OCI-LY7 (cell line): ENCODE measurements at regions not wholly inside any gene's neighbourhood (a gene's known extent, or its start where the extent isn't known, plus 50 kb on each side); places are given as distances from the start of the nearest gene placed in this dataset.

Experiments
- BruUV-seq: library from RNA; stranded (reverse); fragments of 400-500 nt; replicated peaks from 2 replicates; lab custom pipeline; 2021; lab: Mats Ljungman, UMichigan
- CTCF ChIA-PET: fragments of 300-600 bp; sonication (Branson Sonifier 250); formaldehyde crosslinking; loops from one replicate; lab custom pipeline; 2022; ENCODE audit warnings: antibody characterized with exemption; ENCODE audit not compliant: unreplicated experiment; lab: Charles Lee
- POLR2A ChIA-PET: fragments of 300-600 bp; sonication (Branson Sonifier 250); formaldehyde crosslinking; loops from one replicate; lab custom pipeline; 2022; ENCODE audit warnings: antibody characterized with exemption; lab: Charles Lee
- DNase-seq: peaks from one replicate; pipeline ENCODE4 v3.0.0-alpha.2; 2015; ENCODE audit warnings: low spot score
- H2AFZ ChIP-seq: fragments of 200-600 bp; sonication (generic), shearing (Covaris generic); 2 replicates; pipeline ENCODE4 v1.6.1; 2014; ENCODE audit warnings: mild to moderate bottlenecking, antibody characterized with exemption, low read length, moderate library complexity
- H3K27ac ChIP-seq: fragments of 200-600 bp; sonication (generic); 2 replicates; pipeline ENCODE4 v1.5.1; 2014; ENCODE audit warnings: mixed run types, low read depth, mild to moderate bottlenecking, moderate library complexity, low read length, inconsistent platforms; ENCODE audit not compliant: poor library complexity, severe bottlenecking
- H3K36me3 ChIP-seq: fragments of 200-600 bp; sonication (generic); 2 replicates; pipeline ENCODE4 v1.6.1; 2014; ENCODE audit warnings: mild to moderate bottlenecking, antibody characterized with exemption, low read length, moderate library complexity, mixed read lengths; ENCODE audit not compliant: insufficient read depth
- H3K4me1 ChIP-seq: fragments of 200-600 bp; sonication (generic); 2 replicates; pipeline ENCODE4 v1.5.1; 2014; ENCODE audit warnings: mild to moderate bottlenecking, low read length; ENCODE audit not compliant: insufficient read depth, poor library complexity, severe bottlenecking
- H3K4me2 ChIP-seq: fragments of 200-600 bp; sonication (generic); 2 replicates; pipeline ENCODE4 v1.6.1; 2014; ENCODE audit warnings: mild to moderate bottlenecking, low read length
- H3K4me3 ChIP-seq: fragments of 200-600 bp; sonication (generic); 2 replicates; pipeline ENCODE4 v1.5.1; 2014; ENCODE audit warnings: mild to moderate bottlenecking, low read depth, low read length; ENCODE audit not compliant: poor library complexity, severe bottlenecking
- H3K79me2 ChIP-seq: fragments of 200-600 bp; sonication (generic); 2 replicates; pipeline ENCODE4 v1.6.1; 2016; ENCODE audit warnings: low read depth, mild to moderate bottlenecking, low read length, moderate library complexity, mixed read lengths; ENCODE audit not compliant: insufficient read depth
- H3K9me2 ChIP-seq: fragments of 200-600 bp; sonication (generic); 2 replicates; pipeline ENCODE4 v1.6.1; 2016; ENCODE audit warnings: mild to moderate bottlenecking, low read length, mixed read lengths; ENCODE audit not compliant: insufficient read depth
- H3K9me3 ChIP-seq: fragments of 200-600 bp; sonication (generic); 2 replicates; pipeline ENCODE4 v1.6.1; 2014; ENCODE audit warnings: mild to moderate bottlenecking, mixed run types, low read length, mixed read lengths
- H4K20me1 ChIP-seq: fragments of 200-600 bp; sonication (generic); 2 replicates; pipeline ENCODE4 v1.6.1; 2014; ENCODE audit warnings: mild to moderate bottlenecking, antibody characterized with exemption, low read length, moderate library complexity, mixed read lengths; ENCODE audit not compliant: insufficient read depth
- EZH2phosphoT487 ChIP-seq: fragments of 200-600 bp; sonication (generic); IDR thresholded peaks from 2 replicates; pipeline ENCODE4 v1.6.1; 2018; ENCODE audit warnings: low read depth, borderline replicate concordance, mild to moderate bottlenecking, mixed run types, antibody characterized with exemption, low read length, moderate library complexity, mixed read lengths
- intact Hi-C: fragments of 100-400 bp; cut with micrococcal nuclease; formaldehyde crosslinking; loops from one replicate; pipeline ENCODE4 v1.10.0; 2022; ENCODE audit not compliant: unreplicated experiment
- TF ChIP-seq, protein P1 (sequence below): fragments of 200-600 bp; sonication (generic); conservative IDR thresholded peaks from 2 replicates; pipeline ENCODE4 v1.5.1; 2014; ENCODE audit warnings: mild to moderate bottlenecking, antibody characterized with exemption, low read length, moderate library complexity, mixed read lengths

- CTCF ChIA-PET: no interaction called here
- POLR2A ChIA-PET: interaction anchor here (0.6 kb wide), 1 partner anchor 735 kb away, joined by 3 read pairs; no protein-coding TSS in a partner anchor
- BruUV-seq: no TSS peak
- Histone ChIP-seq H3K27ac (no peak overlapping the region), H3K79me2 (no peaks in the 10 kb centered on the region), H3K4me3 (no peak overlapping the region), H2AFZ (no peak overlapping the region), H3K4me1 (no peaks in the 10 kb centered on the region), H4K20me1 (no peaks in the 10 kb centered on the region), H3K36me3 (no peaks in the 10 kb centered on the region), H3K9me2 (no peaks in the 10 kb centered on the region), H3K9me3 (no peaks in the 10 kb centered on the region), H3K4me2 (no peak overlapping the region)
- TF ChIP-seq, protein P1, sequence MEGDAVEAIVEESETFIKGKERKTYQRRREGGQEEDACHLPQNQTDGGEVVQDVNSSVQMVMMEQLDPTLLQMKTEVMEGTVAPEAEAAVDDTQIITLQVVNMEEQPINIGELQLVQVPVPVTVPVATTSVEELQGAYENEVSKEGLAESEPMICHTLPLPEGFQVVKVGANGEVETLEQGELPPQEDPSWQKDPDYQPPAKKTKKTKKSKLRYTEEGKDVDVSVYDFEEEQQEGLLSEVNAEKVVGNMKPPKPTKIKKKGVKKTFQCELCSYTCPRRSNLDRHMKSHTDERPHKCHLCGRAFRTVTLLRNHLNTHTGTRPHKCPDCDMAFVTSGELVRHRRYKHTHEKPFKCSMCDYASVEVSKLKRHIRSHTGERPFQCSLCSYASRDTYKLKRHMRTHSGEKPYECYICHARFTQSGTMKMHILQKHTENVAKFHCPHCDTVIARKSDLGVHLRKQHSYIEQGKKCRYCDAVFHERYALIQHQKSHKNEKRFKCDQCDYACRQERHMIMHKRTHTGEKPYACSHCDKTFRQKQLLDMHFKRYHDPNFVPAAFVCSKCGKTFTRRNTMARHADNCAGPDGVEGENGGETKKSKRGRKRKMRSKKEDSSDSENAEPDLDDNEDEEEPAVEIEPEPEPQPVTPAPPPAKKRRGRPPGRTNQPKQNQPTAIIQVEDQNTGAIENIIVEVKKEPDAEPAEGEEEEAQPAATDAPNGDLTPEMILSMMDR: no peak
- TF ChIP-seq EZH2phosphoT487: no peak
- DNase-seq: no peak
- intact Hi-C loops: no loop called here
Observed at GRCh38 chr2:15773204-15773603, 167.1 kb upstream of the MYCN start.

DNA sequence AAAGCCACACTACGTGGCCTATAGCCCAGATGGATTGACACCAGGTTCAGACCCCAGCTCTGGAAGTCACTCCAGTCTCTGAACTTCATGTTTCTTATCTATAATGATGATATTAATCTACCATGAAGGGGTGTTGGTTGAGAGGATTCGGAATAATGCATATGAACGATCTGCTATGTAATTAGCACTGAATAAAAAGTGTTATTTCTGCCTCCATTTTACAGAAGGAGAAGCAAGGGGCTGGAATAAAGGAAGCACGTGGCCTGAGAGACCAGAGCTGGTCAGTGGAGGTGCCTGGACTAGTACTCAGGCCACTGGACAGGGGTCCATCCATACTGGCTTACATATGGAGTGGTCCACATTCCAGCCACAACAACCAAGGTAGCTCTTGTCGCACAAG lies 166.5 kb upstream of the MYCN start:
- Histone ChIP-seq H3K9me2 (no peaks in the 10 kb centered on the region), H3K9me3 (no peaks in the 10 kb centered on the region), H3K79me2 (no peaks in the 10 kb centered on the region), H3K4me2 (no peak overlapping the region), H3K4me1 (no peaks in the 10 kb centered on the region), H4K20me1 (no peaks in the 10 kb centered on the region), H3K4me3 (no peak overlapping the region), H3K27ac (no peak overlapping the region), H2AFZ (no peak overlapping the region), H3K36me3 (no peaks in the 10 kb centered on the region)
- TF ChIP-seq, protein P1: no peak
- TF ChIP-seq EZH2phosphoT487: no peak
- intact Hi-C loops: no loop called here
- no peak for DNase-seq
- CTCF ChIA-PET: no interaction called here
- BruUV-seq: no TSS peak
- POLR2A ChIA-PET: interaction anchor here (0.5 kb wide), 1 partner anchor 1898 kb away, joined by 4 read pairs; no protein-coding TSS in a partner anchor

- Histone ChIP-seq H3K9me2 (no peaks in the 10 kb centered on the region), H3K27ac (no peak overlapping the region), H4K20me1 (no peaks in the 10 kb centered on the region), H3K9me3 (no peaks in the 10 kb centered on the region), H3K79me2 (no peaks in the 10 kb centered on the region), H3K4me2 (no peak overlapping the region), H3K36me3 (no peaks in the 10 kb centered on the region), H3K4me3 (no peak overlapping the region), H2AFZ (no peak overlapping the region), H3K4me1 (no peaks in the 10 kb centered on the region)
- no peak for DNase-seq
- no TSS peak for BruUV-seq
- CTCF ChIA-PET: no interaction called here
- POLR2A ChIA-PET: no interaction called here
- intact Hi-C loops: no loop called here
- TF ChIP-seq EZH2phosphoT487: no peak
- TF ChIP-seq, protein P1: no peak
Observed at GRCh38 chr2:15775753-15776628, 164.4 kb upstream of the MYCN start.
